PC-3 (cell line): ENCODE measurements at regions not wholly inside any gene's neighbourhood (a gene's known extent, or its start where the extent isn't known, plus 50 kb on each side); places are given as distances from the start of the nearest gene placed in this dataset.
"Not testable (repeated sequence)": the region's sequence is repeated elsewhere in the genome, so short reads cannot be mapped to it uniquely, and the experiment has no call there.

Experiments
- CTCF ChIP-seq: fragments of 300-600 bp; sonication (generic); conservative IDR thresholded peaks from 2 replicates; pipeline ENCODE4 v1.5.1; 2017; ENCODE audit warnings: antibody characterized with exemption, low read depth, mild to moderate bottlenecking, low read length
- EZH2 ChIP-seq: fragments of 300-600 bp; sonication (generic); IDR thresholded peaks from one replicate; pipeline ENCODE4 v1.6.1; 2017; ENCODE audit warnings: antibody characterized with exemption, mild to moderate bottlenecking, low read length; ENCODE audit not compliant: unreplicated experiment
- EZH2phosphoT487 ChIP-seq: fragments of 300-600 bp; sonication (generic); IDR thresholded peaks from 2 replicates; pipeline ENCODE4 v1.6.1; 2018; ENCODE audit warnings: mild to moderate bottlenecking, antibody characterized with exemption, low read length, borderline replicate concordance

DNA sequence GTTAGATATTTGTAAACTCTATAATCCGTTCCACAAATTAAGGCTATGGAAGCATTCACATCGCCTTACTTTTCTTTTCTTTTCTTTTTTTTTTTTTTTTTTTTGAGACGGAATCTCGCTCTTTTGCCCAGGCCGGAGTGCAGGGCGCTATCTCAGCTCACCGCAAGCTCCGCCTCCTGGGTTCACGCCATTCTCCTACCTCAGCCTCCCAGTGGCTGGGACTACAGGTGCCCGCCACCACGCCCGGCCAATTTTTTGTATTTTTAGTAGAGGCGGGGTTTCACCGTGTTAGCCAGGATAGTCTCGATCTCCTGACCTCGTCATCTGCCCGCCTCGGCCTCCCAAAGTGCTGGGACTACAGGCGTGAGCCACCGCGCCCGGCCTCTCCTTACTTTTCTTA lies 104.1 kb upstream of the SLC27A6 start:
- TF ChIP-seq CTCF, EZH2phosphoT487, EZH2: not testable (repeated sequence)
